ENCODE measurements at regions not wholly inside any gene's neighbourhood (a gene's known extent, or its start where the extent isn't known, plus 50 kb on each side); places are given as distances from the start of the nearest gene placed in this dataset.

DNA sequence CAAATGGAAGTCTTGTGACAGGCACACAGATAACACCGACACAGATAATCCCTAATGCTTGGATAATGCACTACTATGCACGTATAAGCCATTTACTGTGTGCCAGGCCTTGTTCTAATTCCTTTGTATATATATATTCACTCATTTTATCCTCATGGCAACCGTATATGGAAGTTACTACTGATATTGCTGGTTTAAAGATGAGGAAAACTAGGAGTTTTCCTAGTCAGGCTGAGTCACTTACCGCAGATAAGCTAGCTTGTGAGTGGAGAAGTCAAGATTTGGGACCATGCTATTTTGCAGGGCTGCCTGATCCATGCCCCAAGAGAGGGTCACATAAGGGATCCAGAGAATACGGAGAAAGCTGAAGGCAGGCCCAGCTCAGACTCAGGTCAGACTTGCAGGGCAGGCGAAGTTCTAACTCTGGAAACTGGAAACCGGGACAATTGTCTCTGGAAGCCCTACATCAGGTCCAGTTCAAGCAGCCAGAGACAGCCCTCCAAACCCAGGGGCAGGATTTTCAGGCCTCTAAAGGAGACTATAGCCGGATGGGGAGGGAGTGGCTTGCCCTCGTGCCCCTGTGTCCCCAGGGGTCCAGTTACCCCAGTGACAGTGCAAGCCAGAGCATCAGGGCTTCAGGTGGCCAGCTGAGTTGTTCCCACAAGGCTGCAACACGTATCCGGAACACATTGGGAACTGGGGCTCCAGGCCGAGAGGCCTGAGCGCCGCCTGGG lies 534.8 kb downstream of the INSC start:
- intact Hi-C loops (cut with DNase I), result loop anchor here in 9 of 10 donors (1.0 to 10.0 kb wide), 17 partner anchors 123 to 965 kb away; no protein-coding TSS in a partner anchor
- Histone ChIP-seq H3K27ac (peak overlapping the region in 9 of 10 donors; percentile 47 to 87 (median 80)), H3K27me3 (peaks cover 0 to 27% (median 0%) of the 10 kb centered on the region in 7 donors), H3K36me3 (no peaks in the 10 kb centered on the region), H3K9me3 (no peaks in the 10 kb centered on the region), H3K4me1 (peaks cover 5 to 28% (median 16%) of the 10 kb centered on the region in 9 donors), H3K4me3 (peak overlapping the region in 2 of 10 donors; percentile 42 to 47)
- 42 to 47% methylated on average over 14 of the region's 14 CpGs for WGBS, 2 donors
- DNase-seq, result no peak
- no peak for TF ChIP-seq CTCF (IDR thresholded peaks at IDR 0.05)
- ATAC-seq, result peak in 3 of 8 donors; percentile 1 to 35 (median 20)

DNA sequence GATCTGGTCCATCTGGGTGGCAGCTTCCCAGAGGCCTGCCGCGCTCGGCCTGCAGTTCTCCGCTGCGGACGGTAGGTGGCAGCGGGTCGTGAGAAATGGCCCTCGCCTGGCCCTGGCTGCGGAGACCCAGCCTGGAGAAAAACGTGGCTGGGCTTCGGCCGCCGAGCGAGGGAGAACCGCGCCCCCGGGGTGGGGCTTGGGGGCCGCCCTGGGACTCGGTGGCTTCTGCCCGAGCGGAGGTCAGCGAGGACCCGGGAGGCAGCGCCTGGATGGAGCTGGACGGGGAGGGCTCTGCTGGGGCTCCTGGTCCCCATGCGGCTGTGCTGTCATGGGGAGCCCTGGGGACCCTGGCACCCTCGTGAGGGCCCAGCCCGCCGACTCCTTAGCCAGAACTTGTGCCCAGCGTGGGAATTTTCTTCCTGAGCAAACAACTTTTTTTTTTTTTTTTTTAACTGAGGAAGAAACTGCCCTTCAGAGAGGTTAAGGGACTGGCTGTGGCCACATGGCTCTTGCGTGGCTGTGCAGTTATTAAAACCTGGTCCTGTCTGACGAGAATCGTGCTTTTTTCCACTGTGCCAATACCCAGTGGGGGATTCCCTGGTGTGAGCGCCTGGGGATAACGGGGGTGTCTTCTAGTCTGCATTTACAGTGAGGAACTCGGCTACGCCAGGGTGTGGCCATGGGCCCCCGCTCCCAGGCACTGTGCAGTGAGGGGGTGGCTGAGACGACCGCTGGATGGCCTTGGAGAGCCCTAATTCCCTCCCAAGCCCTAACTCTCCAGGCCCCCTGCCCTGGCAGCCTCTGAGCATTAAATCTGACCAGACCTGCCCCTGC lies 535.6 kb downstream of the INSC start:
- peaks cover 5 to 28% (median 16%) of the 10 kb centered on the region in 9 donors for H3K4me1 ChIP-seq
- no peaks in the 10 kb centered on the region for H3K9me3 ChIP-seq
- intact Hi-C loops (cut with DNase I), result loop anchor here in 7 of 10 donors (1.0 to 10.0 kb wide), 12 partner anchors 122 to 964 kb away; no protein-coding TSS in a partner anchor
- 9 to 14% methylated on average over 33 to 41 of the region's 41 CpGs for whole genome bisulfite sequencing, 2 donors
- H3K27ac ChIP-seq, result peak overlapping the region; percentile 14 to 87 (median 80)
- H3K36me3 ChIP-seq, result no peaks in the 10 kb centered on the region
- peaks cover 0 to 27% (median 0%) of the 10 kb centered on the region in 7 donors for H3K27me3 ChIP-seq
- TF ChIP-seq CTCF (IDR thresholded peaks at IDR 0.05), result peak; percentile 92 to 100 (median 99)
- DNase-seq (peak; percentile 95 to 97), ATAC-seq (peak; percentile 99 to 100 (median 99))
- H3K4me3 ChIP-seq, result peak overlapping the region in 9 of 10 donors; percentile 18 to 48 (median 42)

- intact Hi-C loops (cut with DNase I), result loop anchor here in 7 of 10 donors (1.0 to 10.0 kb wide), 10 partner anchors 121 to 964 kb away; no protein-coding TSS in a partner anchor
- no peak overlapping the region for H3K4me3 ChIP-seq
- peak overlapping the region in 9 of 10 donors; percentile 44 to 87 (median 80) for H3K27ac ChIP-seq
- TF ChIP-seq CTCF (IDR thresholded peaks at IDR 0.05), result no peak
- DNase-seq, result no peak
- H3K4me1 ChIP-seq, result peaks cover 5 to 28% (median 16%) of the 10 kb centered on the region in 9 donors
- no peaks in the 10 kb centered on the region for H3K36me3 ChIP-seq
- 88 to 90% methylated on average over 22 of the region's 22 CpGs for WGBS, 2 donors
- peaks cover 0 to 27% (median 0%) of the 10 kb centered on the region in 7 donors for H3K27me3 ChIP-seq
- no peak for ATAC-seq
- no peaks in the 10 kb centered on the region for H3K9me3 ChIP-seq
Measured at GRCh38 chr11:15651033-15651432, 536.3 kb downstream of the INSC start.

- DNase-seq (no peak), ATAC-seq (no peak)
- Histone ChIP-seq H3K27ac (peak overlapping the region in 7 of 10 donors; percentile 3 to 83 (median 45)), H3K36me3 (no peaks in the 10 kb centered on the region), H3K27me3 (peaks cover 0 to 27% (median 0%) of the 10 kb centered on the region in 7 donors), H3K4me1 (peaks cover 5 to 28% (median 16%) of the 10 kb centered on the region in 9 donors), H3K4me3 (peak overlapping the region in 7 of 10 donors; percentile 16 to 39 (median 29)), H3K9me3 (no peaks in the 10 kb centered on the region)
- WGBS, 2 donors, result 59 to 67% methylated on average over 11 of the region's 11 CpGs
- intact Hi-C loops (cut with DNase I), result loop anchor here in 7 of 10 donors (1.0 to 10.0 kb wide), 10 partner anchors 120 to 963 kb away; no protein-coding TSS in a partner anchor
- TF ChIP-seq CTCF (IDR thresholded peaks at IDR 0.05), result no peak
Measured at GRCh38 chr11:15651816-15652215, 537.1 kb downstream of the INSC start.

Measured in heart right ventricle (tissue), 16 donors.